K562 (cell line): ENCODE measurements at regions not wholly inside any gene's neighbourhood (a gene's known extent, or its start where the extent isn't known, plus 50 kb on each side); places are given as distances from the start of the nearest gene placed in this dataset.

ENCODE experiments used
- ATAC-seq: fragments of 200-7000 bp; cut with Tn5 transposase; 3 replicates; pipeline ENCODE4 v1.9.1; 2020; ENCODE audit warnings: moderate library complexity
- BruUV-seq: library from RNA; stranded (reverse); fragments of 400-500 nt; replicated peaks from 2 replicates; lab custom pipeline; 2021; lab: Mats Ljungman, UMichigan
- CTCF ChIA-PET: fragments of 300-600 bp; formaldehyde crosslinking; extraction: SDS; loops from one replicate; lab custom pipeline; 2021; ENCODE audit warnings: low intra/inter-chr PET ratio; lab: Yijun Ruan, JAX
- POLR2A ChIA-PET: fragments of 300-600, 350-650 bp; sonication (Branson Sonifier 250); formaldehyde crosslinking; extraction: SDS; loops from one replicate; lab custom pipeline; 2021; ENCODE audit warnings: antibody characterized with exemption, inconsistent platforms; lab: Yijun Ruan, JAX
- DNase-seq, 4 experiments: peaks; one replicate each; pipeline versions ENCODE4 v3.0.0 to v3.0.0-alpha.2; 2011 to 2018; ENCODE audit warnings: low spot score in 3 of 4, mixed read lengths in 3 of 4; ENCODE audit errors: extremely low read depth in 1 of 4
- FAIRE-seq: peaks from 2 replicates; lab custom pipeline; 2011; peaks lifted over from hg19 to GRCh38; lab: Jason Lieb, UNC
- H2AFZ ChIP-seq: 2 replicates; pipeline ENCODE4 v1.6.0; 2011; ENCODE audit warnings: low read depth, low read length, control low read depth, inconsistent platforms
- H3K27ac ChIP-seq: fragments of 200-600 bp; 3 replicates; pipeline ENCODE4 v1.8.0; 2011; ENCODE audit warnings: low read depth, mild to moderate bottlenecking, control low read depth, inconsistent platforms, low read length, moderate library complexity, mixed read lengths; ENCODE audit errors: extremely low read depth
- H3K27me3 ChIP-seq, 2 experiments: fragments of 300-600 bp in 1 of 2; 2 replicates in 1 of 2; 3 replicates in 1 of 2; pipeline versions ENCODE4 v1.6.0 to v1.8.0; 2011; ENCODE audit warnings: inconsistent platforms in 2 of 2, low read length in 2 of 2, mild to moderate bottlenecking in 1 of 2, mixed read lengths in 1 of 2, moderate library complexity in 1 of 2; ENCODE audit not compliant: control insufficient read depth in 2 of 2, insufficient read depth in 2 of 2
- H3K36me3 ChIP-seq: fragments of 300-600 bp; 3 replicates; pipeline ENCODE4 v1.8.0; 2011; ENCODE audit warnings: mild to moderate bottlenecking, low read length, inconsistent platforms; ENCODE audit not compliant: control insufficient read depth, insufficient read depth
- H3K4me1 ChIP-seq, 2 experiments: fragments of 200-600 bp in 1 of 2; replicated peaks in 1 of 2; 2 replicates in 1 of 2; 3 replicates in 1 of 2; pipeline versions ENCODE4 v1.5.1 to v1.8.0; 2011; ENCODE audit warnings: inconsistent platforms in 2 of 2, low read length in 2 of 2, mild to moderate bottlenecking in 1 of 2, mixed read lengths in 1 of 2, moderate library complexity in 1 of 2; ENCODE audit not compliant: control insufficient read depth in 2 of 2, insufficient read depth in 2 of 2
- H3K4me2 ChIP-seq: 2 replicates; pipeline ENCODE4 v1.6.1; 2011; ENCODE audit warnings: low read length, control low read depth, inconsistent platforms, mixed read lengths; ENCODE audit not compliant: insufficient read depth
- H3K4me3 ChIP-seq: fragments of 200-600 bp; sonication (generic), shearing (Covaris generic); 2 replicates; pipeline ENCODE4 v1.5.1; 2016; ENCODE audit warnings: control low read depth, inconsistent platforms
- H3K79me2 ChIP-seq: fragments of 200-600 bp; 3 replicates; pipeline ENCODE4 v1.8.0; 2011; ENCODE audit warnings: low read length, inconsistent platforms; ENCODE audit not compliant: control insufficient read depth, insufficient read depth
- H3K9ac ChIP-seq, 2 experiments: 2 replicates each; pipeline versions ENCODE4 v1.6.0 to v1.6.1; 2011; ENCODE audit warnings: low read depth in 2 of 2, low read length in 2 of 2, control low read depth in 1 of 2, inconsistent platforms in 1 of 2, mild to moderate bottlenecking in 1 of 2, mixed read lengths in 1 of 2; ENCODE audit not compliant: insufficient read depth in 1 of 2
- H3K9me1 ChIP-seq: one replicate; pipeline ENCODE4 v1.6.0; 2011; ENCODE audit warnings: inconsistent platforms, mild to moderate bottlenecking, low read length, moderate library complexity; ENCODE audit not compliant: control insufficient read depth, insufficient read depth
- H3K9me3 ChIP-seq: replicated peaks from 2 replicates; pipeline ENCODE4 v1.5.1; 2011; ENCODE audit warnings: low read depth, low read length, inconsistent platforms; ENCODE audit not compliant: control insufficient read depth, insufficient read depth
- H4K20me1 ChIP-seq: replicated peaks from 2 replicates; pipeline ENCODE4 v1.6.1; 2011; ENCODE audit warnings: low read length, inconsistent platforms, mixed read lengths; ENCODE audit not compliant: control insufficient read depth, insufficient read depth
- HMG20A ChIP-seq: fragments of 450-650 bp; formaldehyde crosslinking; conservative IDR thresholded peaks from 2 replicates; pipeline ENCODE4 v1.4.0; 2020; ENCODE audit warnings: mild to moderate bottlenecking, mixed read lengths
- NCOA1 ChIP-seq: fragments of 450-650 bp; IDR thresholded peaks from 2 replicates; pipeline ENCODE4 v1.6.1; 2016; ENCODE audit warnings: low read depth
- RBBP5 ChIP-seq: fragments of 200-600 bp; sonication (generic); IDR thresholded peaks from 2 replicates; pipeline ENCODE4 v1.6.1; 2012; ENCODE audit warnings: borderline replicate concordance, mild to moderate bottlenecking, low read length, control low read depth, inconsistent platforms; ENCODE audit not compliant: insufficient read depth, poor library complexity, severe bottlenecking
- SMARCB1 ChIP-seq: IDR thresholded peaks from 2 replicates; pipeline ENCODE4 v1.6.1; 2011; ENCODE audit warnings: improper control_type of control experiment, low read depth; ENCODE audit not compliant: insufficient read length
- ZNF280A ChIP-seq: fragments of 450-650 bp; IDR thresholded peaks from 2 replicates; pipeline ENCODE4 v1.6.1; 2018; ENCODE audit warnings: mild to moderate bottlenecking, low read depth; ENCODE audit not compliant: partially characterized antibody
- ZNF41 ChIP-seq: fragments of 250-450 bp; sonication (Bioruptor Pico); conservative IDR thresholded peaks from 2 replicates; pipeline ENCODE4 v1.4.0; 2020; ENCODE audit warnings: mild to moderate bottlenecking
- WGBS: fragments of 100-300 bp; shearing (Covaris generic); methylation state at CpG from one replicate; pipeline ENCODE4 v1.1.6; 2016; ENCODE audit warnings: low coverage, mixed read lengths; ENCODE audit not compliant: insufficient coverage; ENCODE audit errors: missing lambda C conversion rate; 5-methylcytosine and 5-hydroxymethylcytosine counted together
- in situ Hi-C: fragments of 300-500 bp; cut with MboI; formaldehyde crosslinking; loops from 4 replicates; pipeline ENCODE4 v1.15.0; 2018; ENCODE audit warnings: inconsistent platforms, mixed read lengths
- intact Hi-C: fragments of 100-400 bp; cut with micrococcal nuclease; formaldehyde crosslinking; loops from 2 replicates; pipeline ENCODE4 v1.14.2; 2022

- no peak for TF ChIP-seq ZNF280A
Measured at GRCh38 chr17:13835151-13835550, 233.4 kb upstream of the HS3ST3A1 start (continued).

- in situ Hi-C loops (loop anchor here (10.0 kb wide), 1 partner anchor 503 kb away; no protein-coding TSS in a partner anchor), intact Hi-C loops (no loop called here)
- Histone ChIP-seq H2AFZ (no peak overlapping the region), H3K79me2 (no peaks in the 10 kb centered on the region), H3K36me3 (no peaks in the 10 kb centered on the region), H3K9me1 (no peaks in the 10 kb centered on the region), H3K9ac (no peak overlapping the region), H3K27me3 (no peaks in the 10 kb centered on the region), H3K4me2 (no peak overlapping the region), H3K4me3 (no peak overlapping the region)
- ATAC-seq, result no peak
- ChIA-PET POLR2A (no interaction called here), CTCF (no interaction called here)
- 4% methylated on average over 8 of the region's 12 CpGs for WGBS
- no TSS peak for BruUV-seq
- no peak for DNase-seq
- TF ChIP-seq ZNF41 (CRISPR knock-in tag) (no peak), NCOA1 (no peak), SMARCB1 (no peak), HMG20A (CRISPR knock-in tag) (no peak), RBBP5 (no peak)
- TF ChIP-seq, all 486 proteins: peak for 0
- FAIRE-seq, result no peak
- H3K4me1 ChIP-seq, result no peaks in the 10 kb centered on the region
- H3K9me3 ChIP-seq, result no peaks in the 10 kb centered on the region
- H4K20me1 ChIP-seq, result no peaks in the 10 kb centered on the region
- H3K27ac ChIP-seq, result no peak overlapping the region
Measured at GRCh38 chr17:13837417-13837816, 231.9 kb upstream of the COX10 start.
